ENCODE measurements at regions not wholly inside any gene's neighbourhood (a gene's known extent, or its start where the extent isn't known, plus 50 kb on each side); places are given as distances from the start of the nearest gene placed in this dataset.

- no peak for TF ChIP-seq POLR2A (IDR thresholded peaks at IDR 0.05)
- TF ChIP-seq CTCF (IDR thresholded peaks at IDR 0.05): no peak
Observed at GRCh38 chr18:57954935-57955334, 89.1 kb upstream of the NEDD4L start.
